IPS-11a (cell line): ENCODE measurements at regions not wholly inside any gene's neighbourhood (a gene's known extent, or its start where the extent isn't known, plus 50 kb on each side); places are given as distances from the start of the nearest gene placed in this dataset.
"Not testable (repeated sequence)": the region's sequence is repeated elsewhere in the genome, so short reads cannot be mapped to it uniquely, and the experiment has no call there.

ENCODE experiments used
- H3K4me3 ChIP-seq: one replicate; pipeline ENCODE4 v1.5.1; 2013; ENCODE audit warnings: low read depth, low read length, control low read depth

GRCh38 chr2:111529022-111529421 lies 355.0 kb downstream of the ANAPC1 start:
- not testable (repeated sequence) for H3K4me3 ChIP-seq

GRCh38 chr2:111530239-111530965 lies 353.6 kb downstream of the ANAPC1 start:
- H3K4me3 ChIP-seq: not testable (repeated sequence)

GRCh38 chr2:111532682-111533556 lies 351.1 kb downstream of the ANAPC1 start:
- not testable (repeated sequence) for H3K4me3 ChIP-seq

GRCh38 chr2:111533557-111534247 lies 350.3 kb downstream of the ANAPC1 start:
- H3K4me3 ChIP-seq: not testable (repeated sequence)

- H3K4me3 ChIP-seq: no peak overlapping the region
Measured at GRCh38 chr2:111534910-111535352, 349.1 kb downstream of the ANAPC1 start.

GRCh38 chr2:111535404-111535803 lies 348.6 kb downstream of the ANAPC1 start:
- H3K4me3 ChIP-seq: no peak overlapping the region

- no peak overlapping the region for H3K4me3 ChIP-seq
Measured at GRCh38 chr2:111537078-111537655, 346.8 kb downstream of the ANAPC1 start.

- H3K4me3 ChIP-seq: not testable (repeated sequence)
Measured at GRCh38 chr2:111539991-111540390, 344.0 kb downstream of the ANAPC1 start.

- not testable (repeated sequence) for H3K4me3 ChIP-seq
Measured at GRCh38 chr2:111542120-111542774, 341.7 kb downstream of the ANAPC1 start.

- not testable (repeated sequence) for H3K4me3 ChIP-seq
Measured at GRCh38 chr2:111544006-111544405, 340.0 kb downstream of the ANAPC1 start.

- not testable (repeated sequence) for H3K4me3 ChIP-seq
Measured at GRCh38 chr2:111545723-111546431, 338.1 kb downstream of the ANAPC1 start.

GRCh38 chr2:111546578-111546977 lies 337.4 kb downstream of the ANAPC1 start:
- H3K4me3 ChIP-seq: not testable (repeated sequence)

- not testable (repeated sequence) for H3K4me3 ChIP-seq
Measured at GRCh38 chr2:111549174-111549573, 334.8 kb downstream of the ANAPC1 start.

GRCh38 chr2:111551428-111551827 lies 332.6 kb downstream of the ANAPC1 start:
- not testable (repeated sequence) for H3K4me3 ChIP-seq

- not testable (repeated sequence) for H3K4me3 ChIP-seq
Measured at GRCh38 chr2:111552625-111553024, 331.4 kb downstream of the ANAPC1 start.

- not testable (repeated sequence) for H3K4me3 ChIP-seq
Measured at GRCh38 chr2:111559301-111559700, 324.7 kb downstream of the ANAPC1 start.

GRCh38 chr2:111559814-111560213 lies 324.2 kb downstream of the ANAPC1 start:
- H3K4me3 ChIP-seq: not testable (repeated sequence)

- not testable (repeated sequence) for H3K4me3 ChIP-seq
Measured at GRCh38 chr2:111566068-111566467, 317.9 kb downstream of the ANAPC1 start.

- not testable (repeated sequence) for H3K4me3 ChIP-seq
Measured at GRCh38 chr2:111567233-111567632, 316.8 kb downstream of the ANAPC1 start.
